HG02571 (cell line): ENCODE measurements at regions not wholly inside any gene's neighbourhood (a gene's known extent, or its start where the extent isn't known, plus 50 kb on each side); places are given as distances from the start of the nearest gene placed in this dataset.
"Not testable (repeated sequence)": the region's sequence is repeated elsewhere in the genome, so short reads cannot be mapped to it uniquely, and the experiment has no call there.

ENCODE experiments used
- ATAC-seq: cut with Tn5 transposase; IDR thresholded peaks from one replicate; pipeline ENCODE4 v1.9.1; 2021; ENCODE audit warnings: mild to moderate bottlenecking, moderate library complexity; ENCODE audit not compliant: unreplicated experiment

DNA sequence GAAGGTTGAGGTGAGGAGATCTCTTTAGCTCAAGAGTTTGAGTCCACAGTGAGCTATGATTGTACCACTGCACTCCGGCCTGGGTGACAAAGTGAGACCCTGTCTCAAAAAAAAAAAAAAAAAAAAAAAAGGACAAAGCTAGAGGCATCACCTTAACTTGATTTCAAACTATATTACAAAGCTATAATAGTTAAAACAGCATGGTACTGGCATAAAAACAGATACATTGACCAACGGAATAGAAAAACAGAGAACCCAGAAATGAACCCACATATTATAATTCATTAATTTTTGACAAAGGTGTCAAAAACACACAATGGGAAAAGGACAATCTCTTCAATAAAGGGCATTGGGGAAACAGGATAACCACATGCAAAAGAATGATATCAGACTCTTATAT is 50.8 kb upstream of the MBOAT1 start:
- no peak for ATAC-seq

DNA sequence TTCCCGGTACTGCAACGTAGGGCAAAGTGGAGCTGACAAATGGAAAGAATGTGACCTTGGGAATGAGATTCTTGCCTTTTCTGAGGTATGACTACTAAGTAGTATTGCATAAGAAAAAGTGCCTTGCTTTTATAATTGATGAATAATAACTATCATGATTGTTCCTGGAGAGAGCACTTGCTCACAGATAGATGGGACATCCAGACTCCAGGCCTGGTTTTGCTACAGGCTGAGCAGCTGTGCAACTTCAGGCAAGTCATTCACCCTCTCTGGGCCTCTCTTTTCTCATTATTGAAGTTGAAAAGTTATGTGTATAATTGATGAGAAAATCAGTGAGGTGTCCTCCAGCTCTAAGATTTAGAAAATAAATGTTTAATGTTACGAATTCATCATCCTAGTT is 53.6 kb upstream of the MBOAT1 start:
- no peak for ATAC-seq

DNA sequence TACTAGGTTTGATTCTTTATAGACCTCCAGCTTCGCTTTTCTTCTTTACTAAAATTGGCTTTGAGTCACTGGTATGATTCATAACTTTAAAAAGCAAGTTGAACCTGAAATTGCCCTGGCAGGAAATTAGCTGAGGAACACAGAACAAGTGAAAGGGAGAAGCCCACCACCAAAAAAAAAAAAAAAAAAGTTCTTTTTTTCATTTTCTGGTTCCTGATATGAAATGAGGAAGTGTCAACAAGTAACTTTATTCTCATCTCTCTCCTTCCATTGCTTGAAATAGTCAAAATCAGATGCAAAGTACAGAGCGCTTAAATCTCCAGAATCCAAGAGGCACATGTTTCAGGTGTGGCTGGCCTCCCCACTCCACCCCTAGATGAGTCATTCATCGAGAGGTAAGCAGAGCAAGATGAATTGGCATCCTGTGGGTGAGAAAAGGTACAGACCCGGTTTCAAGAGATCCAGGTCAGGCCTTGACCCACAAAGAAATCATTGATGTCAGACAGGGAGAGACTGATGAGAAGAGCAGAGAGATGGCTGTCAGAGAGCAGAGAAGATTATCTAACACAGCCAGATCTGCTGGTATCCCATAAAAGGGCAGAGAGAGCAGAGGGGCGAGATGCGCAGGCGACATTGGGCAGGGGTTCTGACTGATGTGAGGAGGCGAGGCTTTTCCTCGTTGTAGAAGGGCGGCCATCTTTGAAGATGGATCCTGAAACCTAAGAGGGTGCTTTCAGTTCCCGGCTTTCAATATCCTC is 54.8 kb upstream of the MBOAT1 start:
- no peak for ATAC-seq

DNA sequence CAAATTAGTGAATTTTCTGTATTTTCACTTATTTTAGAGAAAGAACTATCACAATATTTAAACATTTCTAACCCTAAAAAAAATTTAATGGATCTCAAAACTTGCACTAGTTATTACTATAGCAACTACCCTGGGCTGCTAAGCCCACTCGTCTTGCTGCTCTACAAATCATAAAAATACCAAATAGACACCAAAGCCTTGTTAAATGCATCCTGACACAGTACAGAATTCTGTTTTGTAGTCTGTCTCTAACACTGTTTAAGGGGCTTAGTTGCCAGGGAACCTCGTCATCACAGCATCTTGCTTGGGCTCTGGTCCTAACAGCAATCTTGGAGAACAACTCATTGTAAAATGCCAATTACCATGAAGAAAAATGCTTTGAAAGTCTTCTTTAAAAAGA is 56.9 kb upstream of the MBOAT1 start:
- ATAC-seq, result no peak

DNA sequence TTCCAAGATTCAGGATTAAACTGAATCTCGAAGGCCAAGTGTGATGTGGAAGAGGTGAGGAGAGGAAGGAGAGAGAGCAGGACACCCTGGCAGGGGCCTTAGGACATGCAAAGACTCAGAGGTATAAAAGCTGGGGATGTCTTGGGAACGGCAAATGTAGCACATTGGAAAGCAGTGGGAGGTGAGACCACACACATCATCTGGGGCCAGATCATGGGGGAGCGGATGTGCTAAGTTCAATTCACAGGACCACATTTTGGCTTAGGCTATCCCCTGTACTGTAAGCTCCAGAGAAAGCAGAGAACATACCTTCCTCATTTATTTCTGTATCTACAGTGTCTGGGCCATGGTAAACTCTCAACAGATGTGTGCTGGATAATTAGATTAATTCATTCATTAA is 59.5 kb upstream of the MBOAT1 start:
- no peak for ATAC-seq

DNA sequence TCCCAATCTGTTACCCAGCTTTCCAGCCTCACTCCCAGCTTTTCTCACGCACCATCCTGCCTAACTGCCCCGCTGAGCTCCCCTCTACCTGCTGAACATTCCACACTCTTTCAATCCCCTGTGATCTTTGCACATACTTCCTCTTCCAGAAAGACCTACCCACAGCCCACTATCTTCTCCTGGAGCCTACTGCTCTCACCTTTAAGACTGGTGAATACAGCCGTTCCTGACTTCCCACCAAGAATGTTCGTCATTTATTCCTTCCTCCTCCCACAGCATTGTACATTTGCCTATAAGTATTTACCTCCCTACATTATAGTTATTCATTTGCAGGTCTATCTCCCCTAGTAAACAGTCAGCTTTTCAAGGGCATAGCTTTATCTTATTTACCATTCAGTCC is 61.9 kb upstream of the MBOAT1 start:
- ATAC-seq, result no peak

DNA sequence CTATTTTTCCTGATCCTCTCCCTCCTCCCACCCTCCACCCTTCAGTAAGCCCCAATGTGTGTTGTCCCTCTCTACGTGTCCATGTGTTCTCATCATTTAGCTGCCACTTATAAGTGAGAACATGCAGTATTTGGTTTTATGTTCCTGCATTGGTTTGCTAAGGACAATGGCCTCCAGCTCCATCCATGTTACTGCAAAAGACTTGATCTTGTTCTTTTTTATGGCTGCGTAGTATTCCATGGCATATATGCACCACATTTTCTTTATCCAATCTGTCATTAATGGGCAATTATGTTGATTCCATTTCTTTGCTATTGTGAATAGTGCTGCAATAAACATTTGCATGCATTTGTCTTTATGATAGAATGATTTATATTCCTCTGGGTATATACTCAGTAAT is 63.6 kb upstream of the MBOAT1 start:
- not testable (repeated sequence) for ATAC-seq

DNA sequence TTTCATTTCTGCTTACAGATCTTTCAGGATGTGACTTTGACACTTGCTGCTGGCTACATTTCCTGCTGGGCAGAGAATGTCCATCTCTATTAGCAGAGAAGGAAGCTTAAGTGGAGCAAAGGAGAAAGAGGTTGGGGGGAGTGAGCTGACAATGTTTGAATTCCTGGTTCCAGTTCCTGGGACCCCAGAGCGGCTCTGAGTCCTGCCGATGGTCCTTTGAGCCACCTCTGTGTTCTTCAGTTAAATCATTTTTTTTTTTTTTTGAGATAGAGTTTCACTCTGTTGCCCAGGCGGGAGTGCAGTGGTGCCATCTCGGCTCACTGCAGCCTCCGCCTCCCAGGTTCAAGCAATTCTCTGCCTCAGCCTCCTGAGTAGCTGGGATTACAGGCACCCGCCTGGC is 65.5 kb upstream of the MBOAT1 start:
- ATAC-seq, result not testable (repeated sequence)

DNA sequence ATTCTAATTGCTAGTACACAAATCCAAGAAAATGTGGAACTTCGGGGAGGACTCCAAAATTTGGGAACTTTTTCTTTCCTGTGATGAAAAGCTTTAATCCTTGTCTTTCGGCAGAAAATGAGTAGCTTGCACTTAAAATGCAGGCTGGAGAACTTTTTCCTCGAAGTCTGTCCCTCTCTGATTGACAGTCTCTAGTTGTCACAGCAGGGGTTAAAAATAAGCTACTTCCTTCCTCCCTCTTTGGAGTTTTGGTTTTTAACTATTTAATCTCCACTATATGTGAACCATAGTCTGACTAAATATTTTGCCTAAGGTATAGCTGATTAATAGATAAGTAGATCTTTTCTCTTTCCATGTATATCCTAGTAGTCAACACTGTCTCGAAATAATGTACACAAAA is 66.8 kb upstream of the MBOAT1 start:
- no peak for ATAC-seq

DNA sequence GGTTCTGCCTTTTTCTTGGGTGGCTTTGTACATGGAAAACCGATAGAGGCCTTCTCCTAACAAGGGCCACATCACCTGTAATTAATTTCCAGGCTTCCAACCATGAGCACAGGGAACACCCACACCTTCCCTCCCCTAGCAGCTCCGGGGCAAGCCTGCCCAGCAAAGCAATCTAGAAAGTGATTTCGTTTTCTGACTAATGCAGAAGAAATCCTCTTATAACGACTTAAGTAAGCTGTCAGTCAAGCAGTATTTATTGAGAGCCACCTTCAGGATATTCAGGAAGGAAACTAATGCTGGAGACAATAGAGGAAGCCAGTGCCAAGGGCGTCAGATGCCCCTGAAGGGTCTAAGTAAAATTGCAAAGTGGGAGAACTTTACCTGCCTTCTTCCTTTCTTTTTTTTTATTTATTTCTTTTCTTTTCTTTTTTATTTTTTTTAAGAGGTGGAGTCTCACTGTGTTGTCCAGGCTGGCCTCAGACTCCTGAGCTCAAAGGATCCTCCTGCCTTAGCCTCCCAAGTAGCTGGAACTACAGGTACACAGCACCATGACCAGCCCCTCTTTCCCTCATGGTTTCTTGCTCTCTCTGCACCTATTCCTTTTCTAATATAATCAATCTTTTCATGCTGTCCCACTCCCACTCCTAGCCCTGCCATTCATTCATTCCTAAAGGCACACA is 67.5 kb upstream of the MBOAT1 start:
- no peak for ATAC-seq

DNA sequence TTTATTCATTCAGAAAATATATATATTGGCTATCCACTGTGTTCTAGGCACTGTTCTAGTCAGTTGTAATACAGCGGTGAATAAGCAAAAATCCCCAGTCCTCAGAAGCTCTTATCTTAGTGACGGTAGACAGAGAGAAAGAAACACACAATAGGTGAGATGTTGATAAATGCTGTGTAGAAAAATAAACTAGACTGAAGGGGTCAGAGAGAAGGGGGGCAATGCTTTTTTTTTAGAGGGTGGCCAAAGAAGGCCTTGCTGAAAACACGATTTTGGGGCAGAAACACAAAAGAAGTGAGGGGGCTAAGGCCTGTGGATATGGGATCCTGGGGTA is 68.0 kb upstream of the MBOAT1 start:
- no peak for ATAC-seq

DNA sequence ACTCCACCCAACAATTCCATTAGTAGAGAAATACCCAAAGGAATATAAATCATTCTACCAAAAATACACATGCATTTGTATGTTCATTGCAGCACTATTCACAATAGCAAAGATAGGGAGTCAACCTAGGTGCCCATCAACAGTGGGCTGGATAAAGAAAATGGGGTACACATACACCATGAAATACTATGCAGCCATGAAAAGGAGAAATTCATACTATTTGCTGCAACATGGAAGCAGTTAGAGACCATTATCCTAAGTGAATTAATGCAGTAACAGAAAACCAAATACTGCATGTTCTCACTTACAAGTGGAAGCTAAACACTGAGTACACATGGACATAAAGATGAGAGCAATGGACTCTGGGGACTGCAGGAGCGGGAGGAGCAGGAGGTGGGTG is 72.4 kb upstream of the MBOAT1 start:
- no peak for ATAC-seq

DNA sequence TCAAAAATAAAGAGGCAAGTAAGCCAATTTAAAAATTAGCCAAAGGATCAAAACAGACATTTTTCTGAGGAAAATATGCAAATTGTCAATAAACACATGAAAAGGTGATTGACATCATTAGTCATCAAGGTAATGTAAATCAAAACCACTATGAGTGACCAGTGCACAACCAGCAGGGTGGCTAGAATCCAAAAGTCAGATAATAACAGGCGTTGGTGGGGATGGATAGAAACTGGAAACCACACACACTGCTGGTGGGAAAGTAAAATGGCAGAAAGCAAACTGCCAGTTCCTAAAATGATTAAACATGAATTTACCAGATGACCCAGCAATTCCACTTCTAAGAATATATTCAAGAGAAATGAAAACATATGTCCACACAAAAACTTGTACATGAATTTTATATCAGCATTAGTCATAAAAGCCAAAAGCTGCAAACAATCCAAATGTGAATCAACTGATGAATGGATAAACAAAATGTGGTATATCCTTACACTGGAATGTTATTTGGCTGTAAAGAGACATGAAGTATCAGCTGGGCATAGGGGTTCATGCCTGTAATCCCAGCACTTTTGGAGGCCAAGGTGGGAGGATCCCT is 74.8 kb upstream of the MBOAT1 start:
- ATAC-seq, result no peak

DNA sequence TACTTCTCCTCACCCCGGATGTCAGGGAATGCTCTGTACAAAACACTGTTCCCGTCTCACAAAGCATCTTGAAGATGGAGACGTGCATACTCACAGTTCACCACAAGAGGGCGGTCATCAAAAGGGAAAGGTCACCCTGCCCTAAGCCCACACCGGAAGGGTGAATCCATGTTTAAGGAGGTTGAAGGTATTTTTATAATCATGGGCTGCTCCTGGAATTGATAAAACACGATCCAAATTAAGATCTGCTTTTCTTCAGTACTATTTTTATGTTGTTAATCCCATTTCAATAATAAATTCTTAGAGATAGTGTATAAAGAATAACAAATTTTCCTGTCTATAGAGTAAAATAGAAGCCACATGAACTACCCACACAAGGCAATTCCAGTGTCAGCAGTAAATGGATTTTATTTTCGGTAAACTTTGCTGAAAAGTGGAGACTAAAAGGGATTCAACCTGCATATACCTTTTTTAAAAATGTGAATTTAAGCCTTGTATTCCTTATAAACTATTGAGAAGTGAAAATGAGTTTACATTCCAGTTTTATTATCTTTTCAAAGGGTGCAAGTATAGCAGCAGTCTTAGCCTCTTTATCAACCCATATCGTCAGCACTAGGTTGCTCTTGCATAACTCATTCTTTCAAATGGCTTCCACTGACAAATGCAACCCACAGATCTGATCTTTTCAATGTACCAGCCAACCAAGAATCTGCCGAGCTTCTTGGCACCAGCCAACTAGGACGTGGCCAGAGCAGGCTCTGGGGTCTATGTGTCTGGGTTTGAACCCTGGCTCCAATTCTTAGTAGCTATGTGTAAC is 79.7 kb upstream of the MBOAT1 start:
- ATAC-seq, result peak; percentile 83

DNA sequence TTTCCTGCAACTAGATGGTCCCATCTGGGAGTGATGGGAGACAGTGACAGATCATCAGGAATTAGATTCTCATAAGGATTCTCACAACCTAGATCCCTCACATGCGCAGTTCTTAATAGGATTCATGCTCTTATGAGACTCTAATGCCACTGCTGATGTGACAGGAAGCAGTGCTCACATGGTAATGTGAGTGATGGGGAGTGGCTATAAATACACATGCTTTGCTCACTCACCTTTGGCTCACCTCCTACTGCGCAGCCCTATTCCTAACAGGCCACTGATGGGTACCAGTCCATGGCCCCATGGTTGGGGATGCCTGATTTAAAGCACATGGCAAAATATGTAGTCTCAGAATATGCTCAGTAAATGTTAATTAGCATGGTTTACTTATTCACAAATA is 80.6 kb upstream of the MBOAT1 start:
- no peak for ATAC-seq

DNA sequence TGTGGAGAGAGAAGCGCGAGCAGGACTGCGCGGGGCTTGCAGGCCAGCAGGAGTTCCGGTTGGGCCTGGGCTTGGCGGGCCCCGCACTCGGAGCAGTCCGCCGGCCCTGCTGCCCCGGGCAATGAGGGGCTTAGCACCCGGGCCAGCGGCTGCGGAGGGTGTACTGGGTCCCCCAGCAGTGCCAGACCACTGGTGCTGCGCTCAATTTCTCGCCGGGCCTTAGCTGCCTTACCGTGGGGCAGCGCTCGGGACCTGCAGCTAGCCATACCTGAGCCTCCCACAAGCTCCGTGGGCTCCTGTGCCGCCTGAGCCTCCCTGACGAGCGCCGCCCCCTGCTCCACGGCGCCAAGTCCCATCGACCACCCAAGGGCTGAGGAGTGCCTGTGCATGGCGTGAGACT is 89.0 kb upstream of the MBOAT1 start:
- ATAC-seq, result no peak

DNA sequence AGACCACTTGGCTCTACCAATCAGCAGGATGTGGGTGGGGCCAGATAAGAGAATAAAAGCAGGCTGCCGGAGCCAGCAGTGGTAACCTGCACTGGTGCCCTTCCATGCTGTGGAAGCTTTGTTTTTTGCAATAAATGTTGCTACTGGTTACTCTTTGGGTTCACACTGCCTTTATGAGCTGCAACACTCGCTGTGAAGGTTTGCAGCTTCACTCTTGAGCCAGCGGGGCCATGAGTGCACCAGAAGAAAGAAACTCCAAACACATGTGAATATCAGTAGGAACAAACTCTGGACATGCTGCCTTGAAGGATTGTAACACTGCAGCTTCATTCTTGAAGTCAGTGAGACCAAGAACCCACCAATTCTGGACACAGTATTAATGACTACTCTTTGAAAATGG is 89.9 kb upstream of the MBOAT1 start:
- ATAC-seq, result no peak

DNA sequence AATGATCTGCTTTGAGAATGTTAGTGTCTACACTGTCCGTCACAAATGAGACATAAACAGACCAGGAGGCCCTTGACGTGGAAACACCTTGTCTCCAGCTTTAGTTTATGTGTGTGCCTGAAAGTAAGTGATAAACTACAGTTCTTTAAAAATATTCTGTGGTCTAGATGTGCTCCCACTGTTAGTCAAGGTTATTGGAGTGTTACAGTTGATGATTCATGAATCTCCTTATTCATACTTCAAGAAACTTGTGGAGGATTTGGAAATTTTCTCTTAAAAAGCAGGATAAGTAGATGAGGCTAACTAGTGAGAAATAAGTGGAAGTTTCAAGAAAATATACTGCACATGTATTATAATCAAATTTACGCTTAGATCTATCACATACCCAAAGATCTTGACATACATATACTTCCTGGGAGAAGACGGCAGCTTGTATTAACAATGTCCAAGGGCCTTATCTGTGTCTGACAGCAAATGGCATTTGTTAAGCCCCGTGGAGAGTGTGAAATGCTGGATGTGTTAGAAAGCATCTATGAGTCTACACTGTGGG is 90.5 kb upstream of the MBOAT1 start:
- no peak for ATAC-seq

DNA sequence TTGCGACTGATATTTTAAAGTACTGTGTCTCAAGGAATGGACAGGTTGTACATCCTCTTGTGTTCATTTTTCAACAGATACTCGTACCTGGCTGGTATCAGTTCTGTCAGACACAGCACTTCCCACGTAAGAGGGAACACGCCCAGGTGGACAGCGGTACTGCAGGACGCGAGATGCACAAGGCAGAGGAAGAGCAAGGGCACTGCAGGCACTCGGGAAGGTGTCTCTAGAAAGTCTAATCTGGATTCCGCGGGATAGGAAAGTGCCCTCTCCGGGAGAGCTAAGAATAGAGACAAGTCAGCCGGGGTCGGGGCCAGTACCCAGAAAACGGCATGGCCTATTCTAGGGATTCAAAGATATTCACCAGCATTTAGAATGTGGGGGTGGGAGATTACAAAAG is 94.2 kb upstream of the MBOAT1 start:
- no peak for ATAC-seq

DNA sequence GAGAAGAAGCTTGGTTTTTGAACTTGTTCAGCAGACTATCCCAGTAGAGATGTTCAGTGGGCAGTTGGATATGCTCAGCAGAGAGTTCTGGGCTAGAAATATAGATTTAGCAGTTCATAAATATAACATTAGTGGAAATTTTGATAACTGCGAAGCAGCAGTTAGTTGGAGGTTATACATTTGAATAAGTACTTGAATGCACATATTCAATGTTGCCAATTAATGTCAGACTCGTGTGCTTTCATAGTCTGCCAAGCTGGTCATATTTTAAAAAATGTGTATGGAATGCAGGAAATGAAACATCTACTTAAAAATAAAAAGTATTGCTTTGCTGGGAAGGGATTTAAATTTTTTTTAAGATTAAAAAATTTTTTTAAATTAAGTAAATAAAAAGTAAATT is 92.5 kb upstream of the E2F3 start:
- ATAC-seq, result no peak

DNA sequence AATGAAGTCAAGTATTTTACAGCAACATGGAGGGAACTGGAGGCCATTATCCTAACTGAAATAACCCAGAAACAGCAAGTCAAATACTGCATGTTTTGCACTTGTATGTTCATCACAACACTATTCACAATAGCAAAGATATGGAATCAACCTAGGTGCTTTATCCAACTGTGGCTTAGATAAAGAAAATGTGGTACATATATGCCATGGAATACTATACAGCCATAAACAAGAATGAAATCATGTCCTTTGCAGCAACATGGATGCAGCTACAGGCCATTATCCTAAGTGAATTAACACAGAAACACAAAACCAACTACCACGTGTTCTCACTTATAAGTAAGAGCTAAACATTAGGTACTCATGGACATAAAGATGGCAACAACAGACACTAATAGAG is 91.5 kb upstream of the E2F3 start:
- ATAC-seq, result no peak
